CD4-positive, alpha-beta T cell treated with Interleukin-12 subunit alpha and Interleukin-12 subunit beta, for 1 hour (primary cell): ENCODE measurements at regions not wholly inside any gene's neighbourhood (a gene's known extent, or its start where the extent isn't known, plus 50 kb on each side); places are given as distances from the start of the nearest gene placed in this dataset.

Experiments
- DNase-seq: peaks from one replicate; pipeline ENCODE4 v3.0.0-alpha.2; 2020

DNA sequence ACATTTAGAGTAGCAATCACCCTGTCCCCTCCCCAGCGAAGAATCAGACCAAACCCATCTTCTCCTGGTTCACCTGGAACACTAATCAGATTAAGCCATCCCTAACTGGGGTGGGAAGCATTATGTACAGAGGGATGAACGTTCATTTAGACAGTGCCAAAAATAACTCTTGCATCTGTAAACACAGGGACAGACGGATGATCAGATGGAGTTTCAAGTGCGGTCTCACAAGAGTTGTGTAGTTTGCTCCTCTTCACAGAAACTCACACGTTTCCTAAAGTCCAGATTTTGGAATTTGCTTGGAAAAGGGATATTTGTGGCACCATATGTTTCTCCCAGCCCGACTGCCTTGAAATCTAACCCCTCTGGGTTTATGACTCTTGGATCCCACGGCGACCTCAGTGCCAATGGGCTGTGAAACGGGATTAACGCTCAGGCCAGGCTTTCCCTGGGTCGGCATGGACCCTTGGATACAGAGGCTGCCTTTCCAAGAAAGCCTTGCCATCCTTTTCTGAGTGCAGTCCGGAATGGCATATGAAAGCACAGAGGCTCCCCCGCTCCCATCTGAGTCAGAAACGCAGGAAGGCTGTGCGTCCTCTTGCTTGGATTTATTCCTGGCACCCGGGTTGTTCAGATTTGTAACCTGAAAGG is 293.2 kb upstream of the HABP2 start:
- no peak for DNase-seq

GRCh38 chr10:113261161-113261560 is 291.7 kb upstream of the HABP2 start:
- DNase-seq, result no peak

- no peak for DNase-seq
These were observed 291.2 kb upstream of the HABP2 start for GRCh38 chr10:113261611-113262091.

- no peak for DNase-seq
These were observed 289.8 kb upstream of the HABP2 start for GRCh38 chr10:113263056-113263455.

GRCh38 chr10:113264333-113265131 is 288.3 kb upstream of the HABP2 start:
- no peak for DNase-seq

- DNase-seq, result no peak
These were observed 286.7 kb upstream of the HABP2 start for GRCh38 chr10:113266147-113266546.

DNA sequence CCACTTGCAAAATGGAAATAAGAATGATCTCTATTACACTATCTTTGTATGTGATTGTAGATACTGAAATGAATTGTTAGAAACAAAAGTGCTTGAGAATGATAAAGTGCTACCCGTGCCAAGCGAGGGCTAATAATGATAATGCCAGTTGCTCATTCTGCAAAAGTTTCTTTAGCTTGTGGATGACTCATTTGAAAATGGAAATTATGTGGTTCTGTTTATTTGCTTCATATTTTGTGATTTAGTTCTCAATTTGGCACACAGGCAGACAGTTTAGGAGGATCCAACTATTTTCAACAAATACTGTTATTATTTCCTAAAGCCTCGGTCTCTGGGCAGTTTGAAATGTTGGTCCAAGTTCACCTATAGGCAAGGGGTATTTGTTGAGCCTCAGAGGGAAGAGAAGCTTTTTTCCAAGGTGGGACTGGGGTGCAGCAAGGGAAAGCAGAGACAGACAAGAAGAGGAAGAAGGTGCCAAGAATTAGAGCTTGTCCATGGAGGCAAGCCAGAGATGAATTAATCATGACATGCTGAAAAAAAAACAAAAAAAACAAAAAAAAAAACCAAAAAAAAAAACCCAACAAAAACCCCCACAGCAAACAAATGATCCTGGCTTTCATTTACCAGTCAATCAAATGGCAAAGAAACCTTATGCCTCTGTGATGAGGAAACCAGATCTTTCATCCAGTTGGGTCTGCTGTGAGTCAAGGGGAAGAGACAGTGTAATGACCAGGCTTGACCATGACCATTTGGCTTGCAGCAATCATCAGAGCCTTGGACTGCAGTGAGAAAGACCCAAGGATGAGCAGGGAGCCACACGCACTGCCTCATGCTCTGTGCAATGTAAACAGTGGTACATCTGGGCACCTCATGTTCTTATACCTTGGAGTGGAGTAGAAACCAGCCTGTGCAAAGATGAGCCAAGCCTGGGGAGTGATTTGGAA is 285.0 kb upstream of the HABP2 start:
- DNase-seq, result no peak

DNA sequence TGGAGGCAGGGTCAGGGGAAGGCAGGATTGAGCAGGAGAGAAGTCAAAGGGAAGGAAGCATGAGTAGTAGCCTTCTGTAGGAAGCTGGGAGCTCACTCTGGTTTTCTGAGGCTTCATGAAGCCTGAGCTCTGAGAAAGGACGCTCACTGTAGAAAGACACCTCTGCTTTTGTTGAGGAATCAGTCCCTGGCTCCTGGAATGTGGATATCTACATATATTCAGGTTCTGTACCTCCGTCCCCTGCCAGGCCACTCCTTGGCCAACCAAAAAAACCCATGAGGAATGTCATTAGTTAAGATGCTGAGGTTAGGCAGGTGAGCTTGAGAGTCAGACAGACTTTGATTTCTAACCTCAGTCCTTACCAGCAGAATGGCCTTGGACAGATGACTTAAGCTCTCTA is 283.5 kb upstream of the HABP2 start:
- DNase-seq, result no peak

- no peak for DNase-seq
These were observed 280.3 kb upstream of the HABP2 start for GRCh38 chr10:113272511-113272910.

DNA sequence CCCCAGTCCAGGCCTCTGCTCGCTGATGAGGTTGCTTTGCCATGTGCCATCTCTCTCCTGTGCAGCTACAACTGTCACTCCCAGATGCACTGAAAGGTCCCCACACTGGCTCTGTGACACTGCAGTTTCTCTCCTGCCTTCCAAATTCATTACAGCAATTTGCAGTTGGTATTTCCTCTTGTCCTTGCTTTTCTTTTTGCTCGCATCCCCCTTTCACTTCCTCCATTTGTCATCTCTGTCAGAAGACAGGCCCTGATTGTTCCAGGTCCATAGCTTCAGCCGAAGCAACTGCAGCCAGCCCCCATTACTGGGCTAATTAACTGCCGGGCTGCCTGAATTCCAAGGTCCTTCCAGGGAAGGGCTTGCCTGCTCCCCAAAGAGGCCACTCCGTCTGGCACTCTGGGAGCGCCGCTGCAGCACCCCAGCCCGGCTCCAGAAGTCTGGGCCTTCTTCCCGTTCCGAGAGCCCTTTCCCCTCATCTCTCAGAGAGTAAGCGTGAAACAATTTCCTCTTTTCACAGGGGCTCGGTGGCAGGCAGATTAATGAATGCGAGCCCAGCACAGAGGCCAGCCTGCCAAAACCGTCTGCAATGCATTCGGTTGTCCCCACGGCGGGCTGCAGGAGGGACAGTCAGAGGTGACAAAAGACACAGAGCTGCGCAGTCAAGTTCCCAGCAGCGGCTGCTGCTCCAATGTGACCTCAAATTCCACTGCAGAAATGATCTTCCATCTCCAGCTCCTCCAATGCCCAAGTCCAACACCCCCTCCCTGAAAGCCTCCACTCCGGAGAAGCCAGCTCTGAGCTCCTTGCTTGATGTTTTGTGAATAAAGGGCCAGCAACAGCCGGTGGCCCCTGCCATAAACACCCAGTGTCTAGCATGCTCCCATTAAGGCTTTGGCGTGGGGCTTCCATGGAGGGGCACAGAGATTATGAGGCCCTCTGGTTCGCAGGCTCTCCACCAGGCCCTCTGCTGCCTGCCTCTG is 279.4 kb upstream of the HABP2 start:
- no peak for DNase-seq

DNA sequence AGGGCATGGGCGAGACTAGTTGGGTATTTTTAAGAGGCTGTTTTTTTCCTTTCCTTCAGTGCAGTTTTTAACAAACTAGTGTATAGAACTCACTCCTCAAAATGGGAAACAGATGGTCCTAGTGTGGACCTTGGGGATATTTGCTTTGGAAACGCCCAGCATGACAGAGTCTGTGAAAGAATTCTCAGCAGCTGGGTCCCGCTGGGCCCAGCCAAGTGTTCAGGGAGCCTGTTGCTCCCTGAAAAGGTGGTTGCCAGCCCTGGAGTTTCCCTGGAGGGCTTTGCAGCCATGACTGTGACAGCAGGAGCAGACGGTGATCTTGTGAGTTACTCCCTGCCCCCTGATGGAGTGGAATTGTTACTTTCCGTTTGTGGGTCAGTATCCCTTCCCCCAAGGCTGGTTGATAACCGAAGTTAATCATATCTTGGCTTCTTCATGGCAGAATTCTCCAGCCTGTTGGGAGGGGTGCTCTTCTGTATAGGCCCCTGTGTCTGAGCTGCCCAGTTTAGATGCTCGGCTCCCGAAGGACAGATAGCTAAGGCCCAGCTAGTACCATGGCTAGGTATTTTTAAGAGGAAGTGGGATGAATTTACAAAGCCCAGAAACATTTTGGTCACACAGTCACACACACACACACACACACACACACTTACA is 278.6 kb upstream of the HABP2 start:
- no peak for DNase-seq

GRCh38 chr10:113278221-113278620 is 274.6 kb upstream of the HABP2 start:
- no peak for DNase-seq

- no peak for DNase-seq
These were observed 274.2 kb upstream of the HABP2 start for GRCh38 chr10:113278664-113279063.

DNA sequence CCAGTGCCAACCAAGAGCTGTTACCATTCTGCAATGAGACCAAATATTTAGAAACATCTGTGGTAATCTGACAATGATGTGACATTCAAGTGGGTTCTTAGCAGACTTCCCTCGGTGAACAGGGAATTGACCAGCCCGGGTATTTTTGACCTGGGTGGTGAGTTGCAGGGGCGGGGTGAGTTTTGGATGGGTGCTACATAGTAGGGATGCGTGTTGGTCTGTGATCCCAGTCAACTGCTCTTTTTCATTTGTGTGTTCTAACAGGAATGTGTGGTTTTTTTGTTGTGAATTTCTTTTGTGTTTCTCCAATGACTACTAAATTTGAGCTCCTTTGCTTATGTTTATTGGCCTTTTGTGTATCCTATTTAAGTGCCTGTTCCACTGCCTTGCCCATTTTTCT is 273.6 kb upstream of the HABP2 start:
- no peak for DNase-seq

GRCh38 chr10:113282564-113282963 is 270.3 kb upstream of the HABP2 start:
- DNase-seq, result no peak

DNA sequence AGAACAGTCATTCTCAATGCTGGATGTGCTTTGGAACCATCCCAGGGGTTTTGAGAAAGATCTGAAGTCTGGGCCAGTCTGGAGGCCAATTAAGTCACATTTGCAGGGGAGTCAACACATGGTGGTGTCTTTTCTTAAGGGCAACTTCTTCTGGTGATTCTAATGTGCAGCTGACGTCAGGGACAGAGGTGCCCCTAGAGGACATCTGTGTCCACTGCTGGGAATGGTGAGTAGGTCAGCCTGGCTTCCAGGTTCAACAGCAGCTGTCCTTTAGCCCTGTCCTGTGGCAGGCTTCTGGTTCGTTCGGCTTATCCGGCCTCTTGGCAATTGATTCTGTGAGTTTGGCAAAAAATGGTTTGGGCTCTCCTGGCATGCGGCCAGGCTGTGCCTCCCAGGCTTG is 269.7 kb upstream of the HABP2 start:
- DNase-seq, result no peak

GRCh38 chr10:113284635-113285034 is 268.2 kb upstream of the HABP2 start:
- no peak for DNase-seq

GRCh38 chr10:113285305-113285704 is 267.5 kb upstream of the HABP2 start:
- no peak for DNase-seq

DNA sequence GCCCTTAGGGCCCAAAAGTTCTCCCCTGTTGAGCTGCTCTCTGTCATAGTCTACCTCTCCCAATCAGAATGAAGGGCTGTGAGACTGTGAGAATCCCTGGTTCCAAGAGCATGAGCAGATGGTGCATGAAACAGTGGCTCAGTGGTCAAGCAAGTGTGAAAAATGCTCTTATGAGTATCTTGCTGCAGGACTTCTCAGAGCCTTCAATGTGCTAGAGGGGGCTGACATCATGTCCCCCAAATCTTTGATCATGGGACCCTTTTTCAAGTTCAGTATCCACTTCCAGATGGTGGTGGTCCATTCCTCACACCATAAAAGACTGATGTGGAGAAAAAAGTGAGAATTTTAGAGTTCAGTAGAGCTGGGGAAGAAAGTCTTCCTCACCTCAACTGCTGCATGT is 265.3 kb upstream of the HABP2 start:
- DNase-seq, result no peak

GRCh38 chr10:113290137-113290536 is 262.7 kb upstream of the HABP2 start:
- DNase-seq, result no peak

DNA sequence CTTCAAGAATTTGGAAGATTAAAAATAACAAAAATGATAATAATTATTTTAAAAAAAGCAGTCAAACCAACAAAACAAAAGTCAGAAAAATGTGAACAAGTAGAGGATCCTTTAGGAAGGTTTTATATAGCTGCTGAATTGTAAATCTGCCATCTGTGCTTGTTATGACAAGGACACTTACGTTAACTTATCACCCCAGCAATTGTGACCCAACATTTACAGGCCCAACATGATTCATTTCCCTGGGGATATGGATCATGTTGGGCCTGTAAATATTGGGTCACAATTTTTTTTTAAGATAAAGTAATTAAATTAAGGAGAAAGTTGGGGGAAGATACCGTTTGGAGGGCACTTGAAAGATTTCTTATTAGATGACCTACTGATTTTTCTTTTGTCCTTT is 261.4 kb upstream of the HABP2 start:
- DNase-seq, result no peak

DNA sequence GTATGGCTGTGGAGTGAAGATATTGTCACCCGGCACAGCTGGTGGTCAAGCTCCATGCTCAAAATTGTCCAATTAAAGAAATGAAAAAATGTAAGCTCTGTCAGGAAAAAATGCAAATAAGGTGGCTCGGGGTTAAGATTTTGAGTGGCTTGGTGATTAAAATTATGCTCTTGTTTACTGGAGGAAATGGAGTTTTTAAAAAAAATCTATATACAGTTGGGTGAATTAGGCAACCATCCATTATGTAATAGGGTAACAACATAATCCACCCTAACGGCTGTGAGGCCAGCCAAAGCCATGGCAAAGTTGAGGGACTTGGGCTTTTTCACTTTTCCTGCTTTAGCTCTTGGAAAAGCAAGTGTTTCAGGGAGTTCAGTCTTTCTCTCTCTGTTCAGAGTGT is 260.8 kb upstream of the HABP2 start:
- DNase-seq, result no peak
